BLaER1 treated with 17β-estradiol and CSF1 and Interleukin-3, amounts not matched to agents 10 nM and 100 nM (cell line): ENCODE measurements at regions not wholly inside any gene's neighbourhood (a gene's known extent, or its start where the extent isn't known, plus 50 kb on each side); places are given as distances from the start of the nearest gene placed in this dataset.
A peak's percentile ranks its signal among the peaks of the same experiment; 100 is the strongest.
"Not testable (repeated sequence)": the region's sequence is repeated elsewhere in the genome, so short reads cannot be mapped to it uniquely, and the experiment has no call there.

Source experiments
- H3K27ac ChIP-seq, 11 experiments: shearing (Covaris generic); formaldehyde crosslinking; 2 replicates each; pipeline ENCODE4 v1.8.1; 2022
- H3K27me3 ChIP-seq, 11 experiments: shearing (Covaris generic); formaldehyde crosslinking; 2 replicates each; pipeline ENCODE4 v1.8.1; 2022
- H3K36me3 ChIP-seq, 11 experiments: shearing (Covaris generic); formaldehyde crosslinking; 2 replicates each; pipeline ENCODE4 v1.8.1; 2022
- H3K4me1 ChIP-seq, 10 experiments: shearing (Covaris generic); formaldehyde crosslinking; 2 replicates each; pipeline ENCODE4 v1.8.1; 2022
- H3K4me2 ChIP-seq, 11 experiments: shearing (Covaris generic); formaldehyde crosslinking; 2 replicates each; pipeline ENCODE4 v1.8.1; 2022
- H3K4me3 ChIP-seq, 10 experiments: shearing (Covaris generic); formaldehyde crosslinking; 2 replicates each; pipeline ENCODE4 v1.8.1; 2022
- H3K9ac ChIP-seq, 11 experiments: shearing (Covaris generic); formaldehyde crosslinking; 2 replicates each; pipeline ENCODE4 v1.8.1; 2022
- H3K9me3 ChIP-seq, 11 experiments: shearing (Covaris generic); formaldehyde crosslinking; replicated peaks in 1 of 11; 2 replicates each; pipeline ENCODE4 v1.8.1; 2022
- H4K20me1 ChIP-seq, 11 experiments: shearing (Covaris generic); formaldehyde crosslinking; 2 replicates each; pipeline ENCODE4 v1.8.1; 2022
- Cebpa-rat ChIP-seq, 11 experiments: shearing (Covaris generic); IDR thresholded peaks; 2 replicates each; pipeline ENCODE4 v1.8.1; 2022

DNA sequence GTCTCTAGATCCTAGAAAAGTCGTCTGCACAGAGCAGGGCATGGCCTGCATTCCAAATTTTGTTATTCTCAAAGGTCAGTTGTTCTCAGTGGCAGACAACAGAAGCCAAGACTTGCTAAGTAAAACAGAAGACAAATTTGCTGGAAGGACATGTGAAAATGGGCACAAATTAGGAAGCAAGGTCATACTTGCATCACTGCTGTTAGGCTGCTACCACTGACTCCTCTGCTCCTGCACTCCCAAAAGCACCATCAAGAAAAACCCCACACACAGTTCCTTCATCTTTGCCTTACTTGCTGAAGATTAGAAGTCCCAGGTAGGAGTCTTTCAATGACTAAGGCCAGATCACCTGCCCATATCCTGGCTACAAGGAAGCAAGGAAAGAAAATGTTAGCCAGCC is 69.9 kb upstream of the ATP2C1 start:
- H3K9me3 ChIP-seq: no peaks in the 10 kb centered on the region
- H3K27me3 ChIP-seq: no peaks in the 10 kb centered on the region
- H3K4me1 ChIP-seq: peaks cover 0 to 19% (median 2%) of the 10 kb centered on the region in 10 experiments; a peak in 8 of 20 replicates
- no peak overlapping the region for H3K27ac ChIP-seq
- H4K20me1 ChIP-seq: no peaks in the 10 kb centered on the region
- TF ChIP-seq Cebpa-rat (IDR thresholded peaks at IDR 0.05): no peak
- H3K9ac ChIP-seq: no peak overlapping the region
- H3K4me2 ChIP-seq: no peak overlapping the region
- no peak overlapping the region for H3K4me3 ChIP-seq
- H3K36me3 ChIP-seq: no peaks in the 10 kb centered on the region

- TF ChIP-seq Cebpa-rat (IDR thresholded peaks at IDR 0.05): no peak
- Histone ChIP-seq H3K36me3 (no peaks in the 10 kb centered on the region), H3K4me2 (no peak overlapping the region), H3K27ac (no peak overlapping the region), H3K4me3 (no peak overlapping the region), H3K4me1 (peaks cover 0 to 13% (median under 1%) of the 10 kb centered on the region in 10 experiments; a peak in 8 of 20 replicates), H4K20me1 (no peaks in the 10 kb centered on the region), H3K27me3 (no peaks in the 10 kb centered on the region), H3K9me3 (no peaks in the 10 kb centered on the region), H3K9ac (no peak overlapping the region)
Measured at GRCh38 chr3:130825762-130826299, 68.1 kb upstream of the ATP2C1 start.

DNA sequence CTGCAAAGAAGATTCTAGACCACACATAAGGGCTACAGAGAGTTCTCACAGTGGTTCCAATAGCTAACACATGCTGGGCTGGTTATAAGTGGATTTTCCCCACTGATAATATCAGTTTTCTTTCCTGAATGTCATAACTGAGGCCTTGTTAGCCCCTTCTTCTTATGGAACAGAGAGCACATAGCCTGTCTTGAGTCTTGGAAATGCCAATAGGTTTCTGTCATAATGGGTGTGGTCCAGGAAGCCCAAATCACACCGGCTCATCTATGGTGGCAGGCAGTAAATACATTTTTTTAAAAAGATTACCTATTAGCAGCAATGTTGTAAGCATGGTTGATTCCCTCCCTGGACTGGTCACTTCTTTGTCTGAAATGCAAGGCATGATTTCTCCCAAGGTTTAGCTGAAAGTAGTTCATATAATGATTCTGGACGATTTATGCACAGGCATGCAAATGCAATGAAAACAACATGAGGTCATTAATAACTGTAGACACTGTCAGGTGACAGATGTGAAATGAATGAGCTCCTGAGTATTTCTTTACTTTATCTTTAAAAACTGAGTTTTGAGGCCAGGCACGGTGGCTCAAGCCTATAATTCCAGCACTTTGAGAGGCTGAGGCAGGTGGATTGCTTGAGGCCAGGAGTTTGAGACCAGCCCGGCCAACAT is 67.2 kb upstream of the ATP2C1 start:
- Histone ChIP-seq H3K4me3 (no peak overlapping the region), H3K9ac (no peak overlapping the region), H4K20me1 (no peaks in the 10 kb centered on the region), H3K27ac (no peak overlapping the region), H3K4me2 (no peak overlapping the region), H3K36me3 (no peaks in the 10 kb centered on the region), H3K4me1 (peaks cover 0 to 5% (median under 1%) of the 10 kb centered on the region in 10 experiments; a peak in 6 of 20 replicates), H3K27me3 (no peaks in the 10 kb centered on the region), H3K9me3 (no peaks in the 10 kb centered on the region)
- TF ChIP-seq Cebpa-rat (IDR thresholded peaks at IDR 0.05): no peak

GRCh38 chr3:130827486-130827885 is 66.4 kb upstream of the ATP2C1 start:
- H3K4me1 ChIP-seq: peaks cover 0 to 8% (median 0%) of the 10 kb centered on the region in 10 experiments; a peak in 5 of 20 replicates
- H3K9me3 ChIP-seq: no peaks in the 10 kb centered on the region
- H3K27me3 ChIP-seq: no peaks in the 10 kb centered on the region
- H3K4me2 ChIP-seq: no peak overlapping the region
- no peaks in the 10 kb centered on the region for H4K20me1 ChIP-seq
- H3K36me3 ChIP-seq: no peaks in the 10 kb centered on the region
- no peak for TF ChIP-seq Cebpa-rat (IDR thresholded peaks at IDR 0.05)
- no peak overlapping the region for H3K4me3 ChIP-seq
- no peak overlapping the region for H3K27ac ChIP-seq
- H3K9ac ChIP-seq: no peak overlapping the region

GRCh38 chr3:130828948-130829947 is 64.6 kb upstream of the ATP2C1 start:
- Histone ChIP-seq H3K27me3 (no peaks in the 10 kb centered on the region), H3K9ac (no peak overlapping the region), H3K4me1 (peaks cover 0 to 8% (median 0%) of the 10 kb centered on the region in 10 experiments; a peak in 5 of 20 replicates), H3K9me3 (no peaks in the 10 kb centered on the region), H3K4me2 (no peak overlapping the region), H4K20me1 (no peaks in the 10 kb centered on the region), H3K4me3 (no peak overlapping the region), H3K36me3 (no peaks in the 10 kb centered on the region), H3K27ac (no peak overlapping the region)
- TF ChIP-seq Cebpa-rat (IDR thresholded peaks at IDR 0.05): no peak

- H3K4me3 ChIP-seq: no peak overlapping the region
- no peak for TF ChIP-seq Cebpa-rat (IDR thresholded peaks at IDR 0.05)
- no peaks in the 10 kb centered on the region for H3K36me3 ChIP-seq
Measured at GRCh38 chr3:130831719-130832400, 62.0 kb upstream of the ATP2C1 start.

DNA sequence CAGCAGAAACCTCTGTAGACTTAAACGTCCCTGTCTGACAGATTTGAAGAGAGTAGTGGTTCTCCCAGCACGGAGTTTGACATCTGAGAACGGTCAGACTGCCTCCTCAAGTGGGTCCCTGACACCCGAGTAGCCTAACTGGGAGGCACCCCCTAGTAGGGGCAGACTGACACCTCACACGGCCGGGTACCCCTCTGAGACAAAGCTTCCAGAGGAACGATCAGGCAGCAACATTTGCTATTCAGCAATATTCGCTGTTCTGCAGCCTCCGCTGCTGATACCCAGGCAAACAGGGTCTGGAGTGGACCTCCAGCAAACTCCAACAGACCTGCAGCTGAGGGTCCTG is 61.5 kb upstream of the ATP2C1 start:
- H3K9me3 ChIP-seq, H3K27me3 ChIP-seq, H3K27ac ChIP-seq, H3K4me2 ChIP-seq, H3K4me3 ChIP-seq, H4K20me1 ChIP-seq, H3K9ac ChIP-seq, H3K36me3 ChIP-seq, H3K4me1 ChIP-seq: not testable (repeated sequence)

More at GRCh38 chr3:130831719-130832400, 62.0 kb upstream of the ATP2C1 start:
- Histone ChIP-seq H3K4me2 (peak overlapping the region in 3 of 11 experiments; percentile 0 to 19 (median 3); a peak in 2 of 22 replicates), H3K27ac (no peak overlapping the region), H3K9me3 (no peaks in the 10 kb centered on the region), H4K20me1 (no peaks in the 10 kb centered on the region), H3K4me1 (peaks cover 0 to 8% (median 0%) of the 10 kb centered on the region in 10 experiments; a peak in 5 of 20 replicates), H3K9ac (no peak overlapping the region), H3K27me3 (no peaks in the 10 kb centered on the region)

DNA sequence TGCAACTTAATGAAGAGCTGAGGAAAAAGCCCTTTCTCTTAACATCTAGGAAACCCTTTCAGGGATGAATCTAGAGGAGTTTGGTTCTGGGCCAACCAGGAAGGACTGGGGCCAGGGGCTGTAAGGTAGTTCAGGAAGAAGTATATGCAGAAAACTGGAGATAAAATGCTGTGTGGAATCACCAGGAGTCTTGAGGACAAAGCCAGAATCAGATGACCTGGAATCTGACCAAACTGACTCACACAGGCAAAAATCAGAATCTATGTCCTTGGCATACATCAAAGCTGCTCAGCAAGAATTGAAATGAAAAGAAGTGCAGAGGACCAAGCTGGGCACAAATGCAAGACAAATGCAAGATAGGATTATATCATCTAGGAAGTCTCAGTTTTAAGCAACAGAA is 59.4 kb upstream of the ATP2C1 start:
- no peaks in the 10 kb centered on the region for H4K20me1 ChIP-seq
- no peaks in the 10 kb centered on the region for H3K9me3 ChIP-seq
- H3K4me1 ChIP-seq: peaks cover 7 to 16% (median 9%) of the 10 kb centered on the region in 10 experiments
- H3K27me3 ChIP-seq: no peaks in the 10 kb centered on the region
- no peak overlapping the region for H3K4me2 ChIP-seq
- H3K27ac ChIP-seq: no peak overlapping the region
- no peak for TF ChIP-seq Cebpa-rat (IDR thresholded peaks at IDR 0.05)
- no peak overlapping the region for H3K9ac ChIP-seq
- H3K36me3 ChIP-seq: no peaks in the 10 kb centered on the region
- no peak overlapping the region for H3K4me3 ChIP-seq

DNA sequence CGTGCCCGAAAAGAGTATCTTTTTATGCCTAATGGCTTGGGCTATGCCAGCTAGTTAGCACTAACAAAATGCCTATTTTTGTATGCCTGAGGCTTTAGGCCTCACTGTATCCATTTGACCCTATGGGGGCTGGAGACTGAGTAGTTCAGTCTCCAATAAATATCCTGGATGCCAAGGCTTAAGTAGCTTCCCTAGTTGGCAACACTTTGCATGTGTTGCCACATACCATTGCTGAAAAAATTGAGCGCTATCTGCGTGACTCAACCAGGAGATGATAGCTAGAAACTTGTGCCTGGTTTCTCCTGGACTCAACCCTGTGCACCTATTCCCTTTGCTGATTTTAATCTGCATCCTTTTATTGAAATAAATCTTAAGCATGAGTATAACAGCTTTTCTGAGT is 58.4 kb upstream of the ATP2C1 start:
- Histone ChIP-seq H3K36me3 (no peaks in the 10 kb centered on the region), H3K4me2 (no peak overlapping the region), H4K20me1 (no peaks in the 10 kb centered on the region), H3K27me3 (no peaks in the 10 kb centered on the region), H3K4me1 (peaks cover 13 to 24% (median 17%) of the 10 kb centered on the region in 10 experiments), H3K9me3 (no peaks in the 10 kb centered on the region), H3K4me3 (no peak overlapping the region), H3K27ac (no peak overlapping the region), H3K9ac (no peak overlapping the region)
- TF ChIP-seq Cebpa-rat (IDR thresholded peaks at IDR 0.05): no peak
